DND-41 (cell line): ENCODE measurements at regions not wholly inside any gene's neighbourhood (a gene's known extent, or its start where the extent isn't known, plus 50 kb on each side); places are given as distances from the start of the nearest gene placed in this dataset.

Experiments
- ATAC-seq: fragments of 200-7000 bp; cut with Tn5 transposase; 3 replicates; pipeline ENCODE4 v1.9.1; 2021; ENCODE audit warnings: low read depth; ENCODE audit not compliant: insufficient read depth
- DNase-seq: peaks from one replicate; pipeline ENCODE4 v3.0.0-alpha.2; 2020
- H2AFZ ChIP-seq: 2 replicates; pipeline ENCODE4 v1.6.0; 2012; ENCODE audit warnings: low read depth, low read length
- H3K27ac ChIP-seq: 2 replicates; pipeline ENCODE4 v1.5.1; 2012; ENCODE audit warnings: low read length, inconsistent platforms
- H3K27me3 ChIP-seq: fragments of 200-600 bp; sonication (generic); 2 replicates; pipeline ENCODE4 v1.6.0; 2012; ENCODE audit warnings: low read length, mild to moderate bottlenecking, inconsistent platforms; ENCODE audit not compliant: insufficient read depth, poor library complexity
- H3K36me3 ChIP-seq: 2 replicates; pipeline ENCODE4 v1.5.1; 2012; ENCODE audit warnings: low read length, inconsistent platforms; ENCODE audit not compliant: insufficient read depth
- H3K4me1 ChIP-seq: 2 replicates; pipeline ENCODE4 v1.5.1; 2012; ENCODE audit warnings: mild to moderate bottlenecking, low read length; ENCODE audit not compliant: insufficient read depth
- H3K4me2 ChIP-seq: 2 replicates; pipeline ENCODE4 v1.6.0; 2012; ENCODE audit warnings: mild to moderate bottlenecking, moderate library complexity, low read length, inconsistent platforms; ENCODE audit not compliant: insufficient read depth
- H3K4me3 ChIP-seq, 2 experiments: fragments of 200-600 bp in 1 of 2; shearing (Covaris generic) in 1 of 2; 2 replicates each; pipeline ENCODE4 v1.5.1; 2012 to 2016; ENCODE audit warnings: inconsistent platforms in 2 of 2, low read length in 2 of 2, mild to moderate bottlenecking in 2 of 2, low read depth in 1 of 2, moderate library complexity in 1 of 2
- H3K79me2 ChIP-seq: 2 replicates; pipeline ENCODE4 v1.6.0; 2012; ENCODE audit warnings: low read length, inconsistent platforms; ENCODE audit not compliant: insufficient read depth
- H3K9ac ChIP-seq: 2 replicates; pipeline ENCODE4 v1.6.0; 2012; ENCODE audit warnings: low read depth, mild to moderate bottlenecking, inconsistent platforms, low read length, moderate library complexity
- H3K9me3 ChIP-seq: 2 replicates; pipeline ENCODE4 v1.5.1; 2012; ENCODE audit warnings: low read length, moderate library complexity, mild to moderate bottlenecking, inconsistent platforms; ENCODE audit not compliant: insufficient read depth, severe bottlenecking
- H4K20me1 ChIP-seq: 2 replicates; pipeline ENCODE4 v1.6.0; 2012; ENCODE audit warnings: low read length; ENCODE audit not compliant: insufficient read depth
- CTCF ChIP-seq: IDR thresholded peaks from 2 replicates; pipeline ENCODE4 v1.5.1; 2012; ENCODE audit warnings: borderline replicate concordance, low read length, moderate library complexity, mild to moderate bottlenecking; ENCODE audit not compliant: poor library complexity, severe bottlenecking; ENCODE audit errors: extremely low read depth
- EZH2 ChIP-seq: IDR thresholded peaks from 3 replicates; pipeline ENCODE4 v1.6.1; 2012; ENCODE audit warnings: borderline replicate concordance, low read depth, mild to moderate bottlenecking, moderate library complexity, low read length, inconsistent platforms; ENCODE audit not compliant: severe bottlenecking

GRCh38 chr12:43098071-43098470, 453.9 kb downstream of the ADAMTS20 start:
- no peak for ATAC-seq

GRCh38 chr12:43097471-43097870, 454.5 kb downstream of the ADAMTS20 start:
- TF ChIP-seq CTCF (no peak), EZH2 (no peak)
- no peaks in the 10 kb centered on the region for H3K9me3 ChIP-seq
- H3K27me3 ChIP-seq: no peaks in the 10 kb centered on the region
- no peak overlapping the region for H3K4me2 ChIP-seq
- H4K20me1 ChIP-seq: no peaks in the 10 kb centered on the region
- no peak for ATAC-seq
- H3K79me2 ChIP-seq: no peaks in the 10 kb centered on the region
- no peak overlapping the region for H3K27ac ChIP-seq
- H2AFZ ChIP-seq: no peak overlapping the region
- no peak overlapping the region for H3K9ac ChIP-seq
- H3K4me3 ChIP-seq: no peak overlapping the region
- no peak for DNase-seq
- H3K36me3 ChIP-seq: no peaks in the 10 kb centered on the region
- no peaks in the 10 kb centered on the region for H3K4me1 ChIP-seq

More at GRCh38 chr12:43098071-43098470, 453.9 kb downstream of the ADAMTS20 start:
- no peak overlapping the region for H3K4me3 ChIP-seq
- no peak overlapping the region for H3K4me2 ChIP-seq
- no peak overlapping the region for H3K9ac ChIP-seq
- no peaks in the 10 kb centered on the region for H3K9me3 ChIP-seq
- no peaks in the 10 kb centered on the region for H4K20me1 ChIP-seq
- no peaks in the 10 kb centered on the region for H3K36me3 ChIP-seq
- H2AFZ ChIP-seq: no peak overlapping the region
- H3K4me1 ChIP-seq: no peaks in the 10 kb centered on the region
- H3K27me3 ChIP-seq: no peaks in the 10 kb centered on the region
- no peak overlapping the region for H3K27ac ChIP-seq
- no peaks in the 10 kb centered on the region for H3K79me2 ChIP-seq
- DNase-seq: no peak
- TF ChIP-seq CTCF (no peak), EZH2 (no peak)

GRCh38 chr12:43095669-43096280, 456.2 kb downstream of the ADAMTS20 start:
- TF ChIP-seq EZH2 (no peak), CTCF (no peak)
- H3K9me3 ChIP-seq: no peaks in the 10 kb centered on the region
- no peak overlapping the region for H3K27ac ChIP-seq
- H3K9ac ChIP-seq: no peak overlapping the region
- no peaks in the 10 kb centered on the region for H3K79me2 ChIP-seq
- H3K4me1 ChIP-seq: no peaks in the 10 kb centered on the region
- ATAC-seq: no peak
- no peak overlapping the region for H3K4me2 ChIP-seq
- no peaks in the 10 kb centered on the region for H3K36me3 ChIP-seq
- no peaks in the 10 kb centered on the region for H3K27me3 ChIP-seq
- no peak overlapping the region for H2AFZ ChIP-seq
- DNase-seq: no peak
- no peaks in the 10 kb centered on the region for H4K20me1 ChIP-seq
- H3K4me3 ChIP-seq: no peak overlapping the region
